GM13977 (cell line): ENCODE measurements at regions not wholly inside any gene's neighbourhood (a gene's known extent, or its start where the extent isn't known, plus 50 kb on each side); places are given as distances from the start of the nearest gene placed in this dataset.

Experiments used
- DNase-seq: peaks from one replicate; pipeline ENCODE4 v3.0.0; 2012; ENCODE audit warnings: low spot score
- in situ Hi-C: fragments of 300-500 bp; cut with MboI; formaldehyde crosslinking; loops from one replicate; pipeline ENCODE4 v1.12.0; 2022; ENCODE audit warnings: low sequenced_read_pairs, low pct_unique_long_range_greater_than_20kb, mixed read lengths, inconsistent platforms; ENCODE audit not compliant: unreplicated experiment
- TF ChIP-seq, protein P1 (sequence below): IDR thresholded peaks from 2 replicates; pipeline ENCODE4 v1.5.1; 2012; ENCODE audit warnings: mild to moderate bottlenecking, control low read depth; ENCODE audit not compliant: insufficient read depth; ENCODE audit errors: extremely low read depth, missing control alignments

- TF ChIP-seq, protein P1, sequence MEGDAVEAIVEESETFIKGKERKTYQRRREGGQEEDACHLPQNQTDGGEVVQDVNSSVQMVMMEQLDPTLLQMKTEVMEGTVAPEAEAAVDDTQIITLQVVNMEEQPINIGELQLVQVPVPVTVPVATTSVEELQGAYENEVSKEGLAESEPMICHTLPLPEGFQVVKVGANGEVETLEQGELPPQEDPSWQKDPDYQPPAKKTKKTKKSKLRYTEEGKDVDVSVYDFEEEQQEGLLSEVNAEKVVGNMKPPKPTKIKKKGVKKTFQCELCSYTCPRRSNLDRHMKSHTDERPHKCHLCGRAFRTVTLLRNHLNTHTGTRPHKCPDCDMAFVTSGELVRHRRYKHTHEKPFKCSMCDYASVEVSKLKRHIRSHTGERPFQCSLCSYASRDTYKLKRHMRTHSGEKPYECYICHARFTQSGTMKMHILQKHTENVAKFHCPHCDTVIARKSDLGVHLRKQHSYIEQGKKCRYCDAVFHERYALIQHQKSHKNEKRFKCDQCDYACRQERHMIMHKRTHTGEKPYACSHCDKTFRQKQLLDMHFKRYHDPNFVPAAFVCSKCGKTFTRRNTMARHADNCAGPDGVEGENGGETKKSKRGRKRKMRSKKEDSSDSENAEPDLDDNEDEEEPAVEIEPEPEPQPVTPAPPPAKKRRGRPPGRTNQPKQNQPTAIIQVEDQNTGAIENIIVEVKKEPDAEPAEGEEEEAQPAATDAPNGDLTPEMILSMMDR, result no peak
- no peak for DNase-seq
- in situ Hi-C loops, result no loop called here
Measured at GRCh38 chr2:239725551-239725890, 299.6 kb downstream of the NDUFA10 start.

GRCh38 chr2:239724851-239725550, 300.1 kb downstream of the NDUFA10 start:
- DNase-seq, result no peak
- in situ Hi-C loops, result no loop called here
- TF ChIP-seq, protein P1, result no peak

DNA sequence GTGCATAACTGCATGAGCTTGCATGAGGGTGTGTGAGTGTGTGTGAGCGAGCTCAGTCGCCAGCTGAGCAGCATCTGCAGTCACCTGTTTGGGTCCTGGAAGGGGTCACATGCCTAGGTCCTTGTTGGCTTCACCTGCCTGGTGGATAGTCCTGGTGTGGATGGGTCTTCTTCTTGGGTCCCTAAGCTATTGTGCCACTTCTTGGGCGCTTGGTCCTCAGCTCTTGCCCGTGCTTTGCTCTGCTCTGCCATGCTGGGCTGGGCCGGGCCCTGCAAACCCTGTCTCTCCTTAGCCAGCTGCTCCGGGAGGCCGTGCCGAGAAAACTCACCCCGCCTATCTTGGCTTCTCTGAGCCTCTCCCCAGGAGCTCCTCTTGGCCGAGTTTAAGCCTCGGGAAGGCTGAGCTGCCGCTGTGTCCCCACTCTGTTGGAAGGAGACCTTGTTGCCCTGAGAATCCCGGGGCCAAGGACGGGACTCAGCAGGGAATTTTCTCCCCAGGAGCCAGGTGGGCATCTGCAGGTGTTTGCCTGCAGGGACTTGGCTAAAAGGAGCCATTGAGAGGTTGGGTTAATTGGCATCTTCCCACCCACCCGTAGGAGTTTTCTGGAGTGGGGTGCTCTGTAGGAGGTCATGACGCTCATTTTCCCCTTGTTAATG, 300.8 kb downstream of the NDUFA10 start:
- TF ChIP-seq, protein P1, result no peak
- in situ Hi-C loops, result no loop called here
- DNase-seq, result no peak

DNA sequence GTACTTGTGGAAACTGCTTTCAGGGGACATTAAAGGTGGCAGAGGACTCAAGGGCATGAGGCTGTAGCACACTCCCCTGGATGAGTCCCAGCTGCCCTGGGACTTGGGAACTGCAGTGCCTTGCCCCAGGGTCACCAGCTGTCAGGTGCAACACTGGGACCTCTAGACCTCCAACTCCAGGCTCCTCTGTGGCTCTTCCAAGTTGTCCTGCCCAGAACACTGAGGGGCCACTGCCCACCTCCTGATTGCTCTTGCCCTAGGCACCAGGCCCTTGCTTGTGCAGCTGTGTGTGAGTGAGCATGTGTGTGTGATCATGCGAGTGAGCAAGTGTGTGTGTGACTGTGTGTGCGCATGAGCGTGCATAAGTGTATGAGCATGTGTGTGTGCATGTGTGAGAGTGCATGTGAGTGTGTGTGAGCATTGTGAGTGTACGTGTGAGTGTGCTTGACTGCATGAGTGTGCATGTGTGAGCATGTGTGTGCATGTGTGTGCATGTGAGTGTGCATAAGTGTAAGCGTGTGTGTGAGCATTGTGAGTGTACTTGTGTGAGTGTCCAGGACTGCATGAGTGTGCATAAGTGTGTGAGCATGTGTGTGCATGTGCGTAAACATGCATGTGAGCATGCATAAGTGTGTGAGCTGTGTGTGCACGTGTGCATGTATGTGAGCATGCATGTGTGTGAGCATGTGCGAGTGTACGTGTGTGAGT, 301.5 kb downstream of the NDUFA10 start:
- in situ Hi-C loops, result no loop called here

DNA sequence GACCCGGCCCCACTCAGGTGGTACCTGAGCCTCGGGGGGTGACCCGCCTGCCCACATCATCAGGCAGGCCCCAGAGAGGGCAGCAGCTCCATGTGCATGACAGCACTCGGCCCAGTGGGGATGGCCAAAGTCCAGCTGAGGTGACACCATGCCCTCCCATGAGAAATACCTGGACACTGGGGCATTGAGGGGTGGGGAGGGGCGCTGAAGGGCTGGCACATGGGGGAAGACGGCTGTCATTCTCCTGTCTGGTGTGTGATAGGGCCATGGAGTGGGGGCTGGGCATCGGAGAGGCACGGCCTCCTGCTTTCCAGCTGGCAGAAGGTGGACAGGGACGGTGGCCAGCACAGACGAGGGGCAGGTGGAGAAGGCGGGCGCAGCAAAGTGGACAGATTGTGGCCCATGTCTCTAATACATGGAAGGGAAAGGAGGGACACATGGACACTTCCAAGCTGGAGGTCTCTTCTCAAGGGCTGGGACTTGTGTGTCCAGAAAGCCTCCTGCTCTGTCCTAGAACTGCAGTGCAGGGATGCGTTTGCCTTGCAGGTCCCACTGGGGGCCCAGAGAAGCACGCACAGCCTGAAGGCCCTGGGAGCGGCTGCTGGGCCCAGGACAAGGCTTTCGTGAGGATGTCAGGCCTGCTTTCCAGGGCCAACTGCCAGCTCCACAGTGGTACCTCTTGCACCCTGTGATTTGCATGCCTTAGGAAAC, 302.2 kb downstream of the NDUFA10 start:
- in situ Hi-C loops, result no loop called here
- DNase-seq, result no peak

More for the DNA sequence above, 301.5 kb downstream of the NDUFA10 start:
- no peak for DNase-seq
- TF ChIP-seq, protein P1, result no peak

More for the DNA sequence above, 302.2 kb downstream of the NDUFA10 start:
- TF ChIP-seq, protein P1, result no peak
